NCI-H2107 treated with DMSO at 0.1 percent for 48 hours (cell line): ENCODE measurements at regions not wholly inside any gene's neighbourhood (a gene's known extent, or its start where the extent isn't known, plus 50 kb on each side); places are given as distances from the start of the nearest gene placed in this dataset.
"Not testable (repeated sequence)": the region's sequence is repeated elsewhere in the genome, so short reads cannot be mapped to it uniquely, and the experiment has no call there.

Experiments used
- DNase-seq: peaks from one replicate; lab custom pipeline; 2025; ENCODE audit not compliant: unreplicated experiment; lab: John Stamatoyannopoulos, UW

DNA sequence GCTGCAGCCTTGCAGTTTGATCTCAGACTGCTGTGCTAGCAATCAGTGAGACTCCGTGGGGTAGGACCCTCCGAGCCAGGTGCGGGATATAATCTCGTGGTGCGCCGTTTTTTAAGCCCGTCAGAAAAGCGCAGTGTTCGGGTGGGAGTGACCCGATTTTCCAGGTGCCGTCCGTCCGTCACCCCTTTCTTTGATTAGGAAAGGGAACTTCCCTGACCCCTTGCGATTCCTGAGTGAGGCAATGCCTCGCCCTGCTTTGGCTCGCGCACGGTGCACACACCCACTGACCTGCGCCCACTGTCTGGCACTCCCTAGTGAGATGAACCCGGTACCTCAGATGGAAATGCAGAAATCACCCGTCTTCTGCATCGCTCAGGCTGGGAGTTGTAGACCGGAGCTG is 203.2 kb downstream of the SNCAIP start:
- not testable (repeated sequence) for DNase-seq

DNA sequence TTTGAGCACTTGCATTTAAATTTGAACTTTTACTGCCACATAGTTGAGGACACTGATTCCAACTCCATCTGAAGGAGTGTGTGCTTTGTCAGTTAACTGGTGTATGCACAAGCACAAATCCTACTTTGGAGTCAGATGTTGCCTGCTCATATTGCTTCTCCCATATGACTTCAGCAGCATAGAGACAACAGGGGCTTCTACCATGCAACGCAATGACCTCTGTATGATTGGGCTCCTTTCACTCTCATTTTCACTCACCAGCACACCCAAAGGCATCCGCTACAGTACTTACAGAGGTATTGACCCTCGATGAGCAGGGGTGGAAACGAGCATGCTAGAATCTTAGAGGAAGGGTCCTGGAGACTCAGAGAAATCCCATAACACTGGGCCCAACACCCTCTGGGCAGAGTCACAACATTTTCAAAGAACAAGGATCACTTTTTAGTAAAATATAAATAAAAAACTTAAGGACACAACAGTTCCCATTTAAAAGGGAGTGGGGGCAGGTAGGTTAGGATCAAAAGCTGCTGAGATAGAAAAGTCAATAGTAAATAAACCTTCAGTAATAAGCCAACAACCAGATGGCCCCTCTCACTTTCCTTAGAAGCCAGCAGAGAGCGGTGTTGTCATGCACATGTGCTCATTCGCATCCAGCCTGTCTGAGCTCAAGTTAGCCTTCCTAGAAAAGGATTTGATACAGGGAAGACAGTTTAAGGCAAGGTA is 203.8 kb downstream of the SNCAIP start:
- peak; percentile 55 for DNase-seq

DNA sequence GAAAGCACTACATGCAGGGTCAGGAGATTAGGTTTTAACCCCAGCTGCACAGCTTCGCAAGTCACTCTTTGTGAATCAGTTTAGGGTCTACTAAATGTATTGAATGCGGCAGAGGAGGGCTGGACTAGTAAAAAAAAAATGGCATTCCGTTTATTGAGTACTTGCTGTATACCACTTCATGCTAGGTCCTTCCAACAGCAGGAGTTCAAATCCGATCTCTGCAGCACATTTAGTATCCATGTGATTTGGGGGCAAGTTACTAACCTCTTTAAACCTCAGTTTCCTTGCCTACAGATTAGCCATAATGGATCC is 204.4 kb downstream of the SNCAIP start:
- DNase-seq, result no peak

DNA sequence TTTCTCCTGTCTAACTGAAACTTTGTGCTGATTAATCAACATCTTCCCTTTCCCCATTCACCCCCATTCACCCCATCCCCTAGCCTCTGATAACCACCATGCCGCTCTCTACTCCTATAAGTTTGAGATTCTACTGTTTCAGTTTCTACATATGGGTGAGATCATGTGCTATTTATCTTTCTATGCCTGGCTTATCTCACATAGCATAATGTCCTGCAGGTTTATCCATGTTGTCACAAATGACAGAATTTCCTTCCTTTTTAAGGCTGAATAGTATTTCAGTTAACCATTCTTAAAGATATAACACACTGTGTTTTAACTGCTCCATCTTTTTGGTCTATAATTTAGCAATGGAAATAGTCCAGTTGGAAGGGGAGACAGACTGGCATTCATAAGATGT is 205.1 kb downstream of the SNCAIP start:
- no peak for DNase-seq

DNA sequence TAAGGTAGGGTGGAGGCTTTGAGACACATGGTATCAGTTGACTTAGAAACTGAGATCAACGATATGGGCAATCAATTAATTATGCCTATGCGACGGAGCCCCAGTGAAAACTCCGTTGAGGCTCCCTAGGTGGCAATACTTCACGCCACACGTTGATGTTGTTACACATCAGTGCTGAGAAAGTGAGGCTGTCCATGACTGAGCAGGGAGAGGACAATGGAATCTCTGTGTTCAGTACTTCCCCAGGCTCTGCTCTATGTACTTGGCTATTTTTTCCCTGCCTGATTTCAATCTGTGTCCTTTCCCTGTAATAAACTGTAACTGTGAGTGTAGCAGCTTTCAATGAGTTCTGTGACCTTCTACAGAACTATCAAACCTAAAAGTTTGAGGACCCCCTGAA is 211.7 kb downstream of the SNCAIP start:
- no peak for DNase-seq

- DNase-seq, result no peak
Observed at GRCh38 chr5:122527547-122527946, 215.5 kb downstream of the SNCAIP start.

GRCh38 chr5:122532035-122532434 is 220.0 kb downstream of the SNCAIP start:
- DNase-seq, result peak; percentile 34

- DNase-seq, result no peak
Observed at GRCh38 chr5:122533825-122534224, 221.8 kb downstream of the SNCAIP start.

DNA sequence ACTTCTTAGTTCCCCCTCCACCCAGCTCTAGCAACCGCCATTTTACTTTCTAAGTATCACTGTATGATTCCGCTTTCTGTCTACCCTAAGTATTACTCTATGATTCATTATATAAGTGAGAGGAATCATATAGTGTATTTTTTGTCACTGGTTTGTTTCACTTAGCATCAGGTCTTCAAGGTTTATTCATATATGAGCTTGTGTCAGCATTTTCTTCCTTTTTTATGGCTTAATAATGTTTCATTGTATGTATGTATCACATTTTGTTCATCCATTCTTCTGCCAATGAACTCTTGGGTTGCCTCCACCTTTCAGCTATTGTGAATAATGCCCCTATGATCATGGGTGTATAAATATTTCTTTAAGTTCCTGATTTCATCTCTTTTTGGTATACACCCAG is 222.8 kb downstream of the SNCAIP start:
- no peak for DNase-seq

GRCh38 chr5:122541388-122541787 is 229.4 kb downstream of the SNCAIP start:
- DNase-seq, result no peak

DNA sequence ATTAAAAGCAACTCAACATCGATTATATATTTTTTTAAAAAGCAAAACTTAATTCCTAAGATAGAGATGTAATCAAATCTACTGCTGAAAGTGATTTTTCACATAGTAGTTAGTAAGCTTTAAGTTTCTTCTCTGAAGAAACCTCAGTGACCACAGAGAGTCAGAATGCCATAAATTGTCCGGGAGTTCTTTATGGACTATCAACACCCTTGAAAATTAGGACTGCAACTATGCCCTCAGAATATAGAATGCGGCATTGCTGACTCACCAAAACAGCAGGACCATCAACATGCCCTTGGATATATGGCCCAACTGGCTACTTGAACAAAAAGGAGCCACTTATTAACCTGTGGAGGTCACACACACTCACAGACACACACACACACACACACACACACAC is 228.9 kb upstream of the SNX2 start:
- DNase-seq, result no peak

GRCh38 chr5:122547219-122547618 is 227.7 kb upstream of the SNX2 start:
- no peak for DNase-seq

- no peak for DNase-seq
Observed at GRCh38 chr5:122547669-122548068, 227.2 kb upstream of the SNX2 start.

DNA sequence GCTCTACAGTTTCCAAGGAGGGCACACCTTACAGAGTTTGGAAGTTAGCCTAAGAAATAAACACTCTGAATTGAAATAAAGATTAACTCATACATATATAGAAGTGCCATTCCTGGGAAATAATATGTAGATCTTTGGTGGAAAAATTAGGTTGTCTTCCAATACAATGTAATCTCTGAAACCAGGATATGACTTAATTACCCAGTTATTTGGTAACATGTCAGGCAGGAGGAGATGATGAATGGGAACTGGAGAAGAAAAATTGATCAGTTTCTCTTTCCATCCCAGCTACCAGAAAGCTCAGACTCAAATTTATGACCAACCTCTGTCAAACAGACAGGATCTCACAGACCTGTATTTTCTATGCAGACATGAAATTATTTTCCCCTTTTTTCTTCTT is 215.2 kb upstream of the SNX2 start:
- no peak for DNase-seq

DNA sequence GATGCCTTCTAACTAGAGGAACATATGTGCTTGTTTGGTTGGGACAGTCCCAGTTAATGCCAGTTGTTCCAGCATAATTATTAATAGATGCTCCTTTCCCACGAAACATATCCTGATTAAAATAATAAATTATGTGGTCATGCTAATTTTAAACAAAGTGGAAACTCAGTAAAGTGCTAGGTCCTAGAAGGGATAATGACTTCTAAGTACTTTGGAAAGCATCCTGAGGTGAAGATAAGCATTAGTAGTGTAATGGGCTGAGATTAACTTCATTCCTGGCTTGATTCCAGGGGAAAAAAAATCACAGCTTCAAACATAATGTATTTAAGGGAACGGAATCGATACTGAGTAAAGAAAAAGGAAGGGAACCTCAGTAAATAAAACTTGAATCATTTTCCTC is 213.7 kb upstream of the SNX2 start:
- DNase-seq, result no peak

GRCh38 chr5:122565331-122565730 is 209.5 kb upstream of the SNX2 start:
- no peak for DNase-seq

GRCh38 chr5:122576256-122577016 is 198.4 kb upstream of the SNX2 start:
- DNase-seq, result no peak

DNA sequence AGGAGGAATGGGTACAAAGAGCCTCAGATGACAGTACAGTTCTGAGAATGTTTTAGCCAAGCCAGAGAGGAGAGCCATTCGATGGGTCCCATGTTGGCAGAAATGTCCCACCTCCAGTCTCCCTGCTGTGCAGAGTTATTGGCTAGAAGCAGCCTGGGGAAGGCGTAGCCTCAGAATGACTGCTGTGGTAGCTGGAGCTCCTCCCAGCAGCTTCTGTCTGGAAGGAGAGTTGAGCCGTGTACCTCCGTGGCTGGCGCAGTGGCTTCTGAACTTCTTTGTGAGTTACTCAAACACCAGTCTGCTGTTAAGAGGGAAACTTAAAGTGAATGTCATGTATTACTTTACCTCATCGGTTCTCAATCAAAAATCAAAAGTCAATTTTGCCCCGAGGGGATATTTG is 193.3 kb upstream of the SNX2 start:
- DNase-seq, result no peak

DNA sequence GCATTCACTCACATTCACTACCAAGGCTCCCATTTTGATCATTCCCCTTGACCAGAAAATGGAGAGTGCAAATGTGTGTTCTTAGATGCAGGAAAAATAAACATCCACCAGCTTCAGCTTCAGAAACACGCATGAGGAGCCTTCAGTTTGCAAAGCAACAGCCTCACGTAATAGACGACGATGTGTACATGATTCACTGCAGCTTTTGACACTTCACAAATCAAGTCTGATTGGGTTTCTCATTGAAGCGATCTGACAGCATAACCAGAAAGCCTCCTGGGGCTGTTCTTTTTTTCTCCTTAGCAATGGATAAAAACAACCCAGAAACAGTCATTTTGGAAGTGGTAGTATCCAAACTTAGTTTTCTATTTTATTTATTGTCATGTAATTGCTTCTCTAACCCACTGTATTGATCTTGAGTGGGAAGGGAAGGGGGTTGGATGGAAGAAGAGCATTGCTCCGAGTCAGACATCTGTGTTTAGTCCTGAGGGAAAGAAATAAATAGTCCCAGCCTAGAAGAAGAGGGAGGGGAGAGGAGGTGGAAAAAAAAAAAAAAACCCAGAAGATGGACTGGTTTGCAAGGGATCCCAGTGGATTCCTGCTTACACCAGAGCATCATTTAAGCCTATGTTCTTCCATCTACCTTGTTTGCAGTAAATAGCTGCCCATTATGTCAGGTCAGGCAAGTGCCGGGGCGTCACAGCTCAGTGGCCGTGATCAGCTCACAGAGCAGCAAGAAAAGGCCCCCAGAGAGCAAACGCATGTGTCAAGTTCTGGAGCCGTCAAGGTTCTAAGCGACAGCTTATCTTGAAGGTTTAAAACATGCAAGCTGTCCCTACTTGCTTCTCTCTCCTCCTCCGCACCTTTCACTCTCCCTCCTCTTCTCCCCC is 190.2 kb upstream of the SNX2 start:
- DNase-seq, result no peak

GRCh38 chr5:122585371-122585770 is 189.5 kb upstream of the SNX2 start:
- DNase-seq, result no peak

DNA sequence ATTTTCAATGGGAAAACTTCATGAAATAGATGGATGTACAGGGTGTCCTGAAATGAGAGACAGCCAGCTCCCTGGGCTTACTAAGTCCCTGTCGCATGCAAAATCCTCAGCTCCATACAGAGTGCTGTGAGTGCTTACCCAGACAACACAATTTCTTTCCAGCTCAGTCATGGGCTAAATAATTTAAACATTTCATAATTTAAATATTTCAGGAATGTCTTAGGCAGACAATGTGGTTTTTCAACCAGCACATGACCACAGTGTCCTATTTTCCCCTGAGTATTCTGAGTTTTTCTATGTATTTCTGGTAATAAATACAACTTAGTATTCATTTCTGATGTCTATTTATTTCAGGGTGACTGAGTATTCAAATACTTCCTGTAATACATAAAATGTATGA is 188.5 kb upstream of the SNX2 start:
- no peak for DNase-seq

GRCh38 chr5:122591828-122592227 is 183.1 kb upstream of the SNX2 start:
- DNase-seq, result no peak
